SKM-1 (cell line): ENCODE measurements at regions not wholly inside any gene's neighbourhood (a gene's known extent, or its start where the extent isn't known, plus 50 kb on each side); places are given as distances from the start of the nearest gene placed in this dataset.

ENCODE experiments used
- DNase-seq: peaks from one replicate; lab custom pipeline; 2025; ENCODE audit not compliant: unreplicated experiment; lab: John Stamatoyannopoulos, UW

- no peak for DNase-seq
Measured at GRCh38 chr1:8204826-8205225, 113.1 kb upstream of the SLC45A1 start.

GRCh38 chr1:8203551-8203950 lies 114.4 kb upstream of the SLC45A1 start:
- DNase-seq, result no peak

GRCh38 chr1:8203056-8203455 lies 114.9 kb upstream of the SLC45A1 start:
- DNase-seq, result no peak

DNA sequence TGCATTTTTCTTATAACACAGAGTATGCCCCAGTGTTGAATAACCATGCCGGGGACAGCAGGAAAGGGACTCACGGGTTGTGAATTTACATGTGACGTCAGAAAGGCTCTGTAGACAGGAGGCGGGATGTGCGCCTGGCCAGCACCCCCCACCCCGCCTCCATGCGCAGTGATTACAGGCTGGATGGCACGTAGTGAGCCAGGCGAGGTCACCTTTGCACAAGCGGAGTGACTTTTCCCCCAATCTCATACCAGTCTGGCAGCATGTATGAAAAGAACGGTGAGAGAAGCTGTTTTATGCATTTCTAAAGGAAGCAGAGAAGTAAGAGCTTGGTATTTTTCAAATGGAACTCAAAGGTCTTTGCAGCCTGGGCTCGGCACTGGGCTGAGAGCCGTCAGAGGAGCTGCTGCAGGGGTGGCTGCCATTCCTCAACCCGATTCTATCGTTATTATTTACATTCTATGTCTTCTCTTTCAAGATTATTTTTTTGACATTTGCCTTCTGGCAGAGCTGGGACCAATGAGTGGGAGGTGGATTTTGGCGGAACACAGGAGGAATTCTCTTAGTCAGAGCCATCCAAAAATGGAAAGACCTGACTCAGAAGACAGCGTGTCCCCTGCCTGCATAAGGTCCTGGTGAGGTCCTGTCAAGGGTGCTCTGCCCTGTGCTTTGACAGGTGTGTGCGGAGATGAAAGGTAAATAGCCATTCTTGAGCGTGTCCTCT lies 115.6 kb upstream of the SLC45A1 start:
- no peak for DNase-seq

- no peak for DNase-seq
Measured at GRCh38 chr1:8201331-8201861, 116.5 kb upstream of the SLC45A1 start.

DNA sequence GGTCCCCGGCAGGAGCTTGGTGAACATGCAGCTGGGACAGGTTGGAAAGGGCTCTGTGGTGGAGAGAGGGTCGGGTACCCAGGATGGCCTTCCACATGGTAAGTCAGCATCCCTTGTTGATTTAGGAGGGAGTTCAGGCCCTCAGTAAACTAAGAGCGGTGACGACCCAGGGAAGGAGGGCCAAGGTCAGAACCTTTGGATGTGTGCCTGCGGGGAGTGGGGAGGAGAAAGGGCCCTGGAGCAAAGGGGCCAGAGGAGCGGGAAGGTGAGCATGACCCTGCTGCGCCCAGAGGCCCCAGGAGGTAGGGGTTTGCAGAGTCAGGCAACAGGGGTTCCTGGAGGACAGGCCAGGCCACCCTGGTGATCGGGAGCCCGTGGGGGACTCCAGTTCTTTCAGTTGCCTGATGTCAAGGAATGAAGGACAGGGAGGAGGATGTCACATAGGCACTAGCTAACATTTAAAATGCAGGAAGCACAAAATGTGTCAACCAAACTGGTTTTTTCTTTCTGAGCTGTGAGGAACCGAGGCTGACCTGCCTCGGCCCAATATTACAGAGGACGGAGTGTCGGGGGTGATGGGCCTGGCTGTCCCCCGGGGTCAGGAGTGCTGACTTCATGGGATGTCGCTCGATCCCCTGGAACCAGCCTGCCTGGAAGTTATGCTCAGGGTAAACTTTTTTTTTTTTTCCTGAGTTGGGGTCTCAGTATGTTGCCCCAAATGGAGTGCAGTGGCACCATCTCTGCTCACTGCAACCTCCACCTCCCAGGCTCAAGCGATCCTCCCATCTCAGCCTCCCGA lies 117.4 kb upstream of the SLC45A1 start:
- DNase-seq, result no peak

GRCh38 chr1:8198522-8198921 lies 119.4 kb upstream of the SLC45A1 start:
- no peak for DNase-seq

DNA sequence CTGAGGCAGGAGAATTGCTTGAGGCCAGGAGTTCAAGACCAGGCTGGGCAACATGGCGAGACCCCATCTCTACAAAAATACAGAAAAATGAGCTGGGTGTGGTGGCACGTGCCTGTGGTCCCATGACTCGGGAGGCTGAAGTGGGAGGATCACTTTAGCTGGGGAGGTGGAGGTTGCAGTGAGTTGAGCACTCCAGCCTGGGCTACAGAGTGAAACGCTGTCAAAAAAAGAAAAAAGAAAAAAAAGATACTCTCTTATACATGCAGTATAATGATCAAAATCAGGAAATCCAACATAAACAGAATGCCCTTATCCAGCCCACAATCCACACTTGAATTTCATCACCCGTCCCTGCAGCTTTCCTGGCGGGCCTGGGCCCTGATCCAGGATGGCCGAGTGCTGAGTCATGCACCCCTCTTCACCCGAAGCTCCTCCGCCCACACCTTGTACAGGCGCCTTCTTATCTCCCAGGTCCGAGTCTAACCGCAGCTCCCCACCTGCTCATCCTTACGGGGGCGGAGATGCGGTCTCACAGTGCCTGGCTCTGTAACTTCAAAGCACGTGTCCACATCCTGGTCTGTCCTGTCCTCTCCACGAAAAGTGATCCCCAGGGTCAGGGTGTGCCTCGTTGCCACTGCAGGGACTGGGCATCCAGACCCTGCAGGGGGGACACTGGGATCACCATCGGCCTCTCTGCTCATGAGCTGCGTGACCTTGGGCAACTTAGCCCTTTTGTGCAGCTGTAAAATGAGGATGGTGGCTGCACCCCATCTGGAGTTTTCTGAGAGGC lies 120.2 kb upstream of the SLC45A1 start:
- no peak for DNase-seq

GRCh38 chr1:8194481-8195227 lies 123.3 kb upstream of the SLC45A1 start:
- DNase-seq, result no peak

- DNase-seq, result no peak
Measured at GRCh38 chr1:8193840-8194406, 124.0 kb upstream of the SLC45A1 start.

DNA sequence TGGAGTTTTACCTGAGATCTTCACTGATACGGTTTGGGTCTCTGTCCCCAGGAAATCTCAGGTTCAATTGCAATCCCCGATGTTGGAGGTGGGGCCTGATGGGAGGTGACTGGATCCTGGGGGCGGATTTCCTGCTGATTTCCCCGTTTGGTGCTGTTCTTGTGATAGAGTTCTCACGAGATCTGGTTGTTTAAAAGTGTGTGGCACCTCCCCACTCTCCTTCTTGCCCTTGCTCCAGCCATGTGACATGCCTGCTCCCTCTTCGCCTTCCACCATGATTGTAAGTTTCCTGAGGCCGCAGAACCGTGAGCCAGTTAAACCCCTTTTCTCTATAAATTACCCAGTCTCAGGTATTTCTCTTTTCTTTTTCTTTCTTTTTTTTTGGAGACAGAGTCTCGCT lies 126.4 kb upstream of the SLC45A1 start:
- no peak for DNase-seq

- DNase-seq, result no peak
Measured at GRCh38 chr1:8189931-8190483, 127.9 kb upstream of the SLC45A1 start.

DNA sequence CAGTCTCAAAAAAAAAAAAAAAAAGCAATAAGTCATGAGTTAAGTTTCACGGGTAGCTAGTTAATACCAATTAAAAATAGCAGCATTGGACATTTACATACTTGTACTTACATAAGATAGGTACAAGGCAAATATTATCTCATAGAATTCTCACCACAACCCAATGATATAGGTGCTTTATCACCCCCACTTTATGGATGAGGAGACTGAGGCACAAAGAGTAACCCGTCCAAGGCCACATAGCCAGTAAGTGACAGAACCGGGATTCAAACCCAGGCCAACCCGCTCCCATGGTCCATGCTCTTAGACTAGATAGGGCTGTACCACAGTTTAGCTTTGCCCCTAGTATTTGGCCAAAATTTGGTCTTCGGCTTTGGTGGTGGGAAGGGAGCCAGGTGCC lies 132.5 kb upstream of the SLC45A1 start:
- no peak for DNase-seq

DNA sequence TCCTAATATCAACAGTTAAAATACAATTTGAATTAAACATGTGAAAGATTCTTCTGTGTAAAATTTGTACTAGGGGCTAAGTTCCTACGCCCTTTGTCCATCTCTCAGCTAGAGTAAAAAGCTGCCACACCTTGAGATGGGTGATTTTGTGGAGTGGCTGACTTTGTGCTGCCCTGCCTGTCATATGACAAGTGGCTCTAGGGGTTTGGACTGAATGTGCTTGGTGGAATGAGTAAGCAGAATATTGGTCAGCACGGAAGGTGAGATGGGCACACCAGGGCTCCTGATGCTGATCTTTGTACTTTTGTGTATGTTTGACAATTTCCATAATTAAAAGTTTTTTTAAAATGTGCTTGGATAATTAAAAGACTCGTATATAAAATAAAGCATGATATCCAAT lies 133.6 kb upstream of the SLC45A1 start:
- DNase-seq, result no peak

- DNase-seq, result no peak
Measured at GRCh38 chr1:8182034-8182761, 135.7 kb upstream of the SLC45A1 start.

DNA sequence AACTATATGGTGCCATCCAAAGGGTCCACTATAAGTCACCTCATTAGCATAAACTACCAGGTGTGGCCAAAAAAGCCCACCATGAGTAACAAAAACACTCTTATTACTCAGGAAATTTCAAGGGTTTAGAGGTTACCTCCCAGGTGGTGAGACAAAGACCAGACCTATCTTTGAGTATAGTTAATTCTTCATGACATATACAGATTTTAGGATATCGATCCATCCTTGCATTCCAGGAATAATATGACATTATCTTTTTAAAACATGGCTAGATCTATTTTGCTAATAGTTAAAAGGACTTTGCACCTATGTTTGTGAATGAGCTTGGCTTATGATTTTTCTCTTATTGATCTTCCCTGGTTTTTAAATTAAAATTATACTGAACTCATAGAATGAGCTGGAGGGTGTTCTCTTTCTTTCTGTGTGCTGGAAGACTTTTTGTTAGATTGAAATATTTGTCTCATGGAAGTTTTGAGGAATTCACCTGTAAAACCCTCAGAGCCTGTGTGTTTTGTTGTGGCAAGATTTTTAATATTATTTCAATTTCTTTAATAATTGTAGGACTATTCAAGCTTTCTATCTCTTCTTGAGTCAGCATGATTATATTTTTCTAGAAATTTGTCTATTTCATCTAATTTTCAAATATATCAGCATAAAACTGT lies 138.7 kb upstream of the SLC45A1 start:
- no peak for DNase-seq

DNA sequence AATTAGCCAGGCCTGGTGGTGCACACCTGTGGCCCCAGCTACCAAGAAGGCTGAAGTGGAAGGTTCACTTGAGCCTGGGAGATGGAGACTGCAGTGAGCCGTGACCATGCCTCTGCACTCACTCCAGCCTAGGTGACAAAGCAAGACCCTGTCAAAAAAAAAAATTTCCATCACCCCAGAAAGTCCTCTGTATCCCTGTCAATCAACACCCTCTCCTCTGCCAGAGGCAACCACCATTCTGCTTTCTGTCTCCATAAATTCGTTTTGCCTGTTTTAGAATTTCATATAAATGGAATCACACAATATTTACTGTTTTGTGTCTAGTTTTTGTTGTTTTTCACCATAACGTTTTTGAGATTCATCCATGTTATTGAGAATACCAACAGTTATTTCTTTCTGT lies 141.6 kb upstream of the SLC45A1 start:
- no peak for DNase-seq

DNA sequence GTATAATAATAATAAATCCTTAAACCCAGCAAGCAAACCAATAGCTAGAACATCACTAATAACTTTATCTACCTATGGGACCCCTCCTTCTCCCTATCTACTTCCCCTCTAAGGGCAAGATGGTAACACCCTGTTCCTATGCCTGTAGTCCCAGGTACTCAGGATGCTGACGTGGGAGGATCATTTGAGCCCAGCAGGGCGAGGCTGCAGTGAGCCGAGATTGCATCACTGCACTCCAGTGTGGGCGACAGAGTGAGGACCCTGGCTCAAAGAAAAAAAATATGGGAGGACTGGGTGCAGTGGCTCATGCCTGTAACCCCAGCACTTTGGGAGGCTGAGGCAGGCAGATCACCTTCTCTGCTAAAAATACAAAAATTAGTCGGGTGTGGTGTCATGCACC lies 143.1 kb upstream of the SLC45A1 start:
- no peak for DNase-seq
